SH-SY5Y (cell line): ENCODE measurements at regions not wholly inside any gene's neighbourhood (a gene's known extent, or its start where the extent isn't known, plus 50 kb on each side); places are given as distances from the start of the nearest gene placed in this dataset.

Experiments
- GATA2 ChIP-seq: IDR thresholded peaks from 2 replicates; pipeline ENCODE4 v1.6.1; 2011; ENCODE audit warnings: mild to moderate bottlenecking, low read depth, low read length
- GATA3 ChIP-seq: IDR thresholded peaks from 2 replicates; pipeline ENCODE4 v1.6.1; 2011; ENCODE audit warnings: low read depth, mild to moderate bottlenecking, low read length, moderate library complexity

DNA sequence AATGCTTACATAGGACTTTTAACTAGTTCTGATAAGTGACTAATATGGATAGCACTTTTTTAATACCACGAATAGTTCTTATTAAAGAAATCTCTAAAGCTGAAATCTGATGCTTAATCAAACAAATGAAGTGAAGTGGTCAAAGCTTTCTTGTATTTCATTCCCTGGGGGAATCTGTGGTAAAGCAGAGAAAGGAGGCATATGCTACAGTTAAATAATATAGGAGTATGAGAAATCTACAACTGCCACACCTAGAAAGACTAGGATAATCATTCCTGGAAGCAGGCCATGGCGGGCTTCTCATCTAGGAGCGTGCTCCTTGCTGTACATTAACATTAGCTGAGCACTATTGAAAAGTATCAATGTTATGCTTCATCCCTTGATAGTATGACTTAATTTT, 835.7 kb downstream of the OTOL1 start:
- TF ChIP-seq GATA3 (no peak), GATA2 (no peak)
